SK-N-SH (cell line): ENCODE measurements at regions not wholly inside any gene's neighbourhood (a gene's known extent, or its start where the extent isn't known, plus 50 kb on each side); places are given as distances from the start of the nearest gene placed in this dataset.

Experiments
- CHD2 ChIP-seq: fragments of 150-350 bp; IDR thresholded peaks from 2 replicates; pipeline ENCODE4 v1.6.1; 2018; ENCODE audit warnings: low read length; ENCODE audit not compliant: partially characterized antibody
- JUND ChIP-seq: IDR thresholded peaks from 2 replicates; pipeline ENCODE4 v1.4.0; 2012
- RCOR1 ChIP-seq: fragments of 150-350 bp; IDR thresholded peaks from 2 replicates; pipeline ENCODE4 v1.6.1; 2017; ENCODE audit warnings: antibody characterized with exemption, low read length
- TF ChIP-seq, protein P1 (sequence below): fragments of 200-600 bp; sonication (generic); IDR thresholded peaks from 2 replicates; pipeline ENCODE4 v1.6.1; 2017; ENCODE audit warnings: antibody characterized with exemption, mild to moderate bottlenecking, moderate library complexity
- TF ChIP-seq, protein P2 (sequence below): IDR thresholded peaks from 2 replicates; pipeline ENCODE4 v1.4.0; 2012; ENCODE audit warnings: low read depth, borderline replicate concordance

DNA sequence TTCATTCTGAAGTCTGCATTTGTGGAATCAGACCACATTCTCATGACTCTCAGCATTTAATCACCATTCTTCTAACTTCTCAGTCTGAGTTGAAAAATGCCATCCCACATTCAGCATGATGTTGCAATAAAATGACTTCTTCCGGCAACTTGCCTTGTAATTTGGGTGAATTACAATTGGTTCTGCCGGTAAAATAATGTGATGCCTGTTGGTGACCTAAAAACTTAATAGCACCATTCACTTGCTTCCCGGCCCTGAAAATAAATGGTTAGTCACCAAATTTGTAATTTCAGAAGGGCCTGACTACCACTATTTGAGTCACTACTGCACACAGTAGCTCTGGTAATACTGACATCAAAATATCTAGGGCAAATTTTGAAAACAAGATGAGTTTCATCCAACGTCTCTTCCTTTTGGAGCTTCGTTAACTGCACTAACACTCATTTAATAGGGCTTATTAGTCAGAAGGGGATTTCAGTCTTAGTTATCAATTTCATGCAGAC is 637.1 kb upstream of the CHAC2 start:
- TF ChIP-seq RCOR1 (no peak), JUND (no peak), CHD2 (no peak)
- TF ChIP-seq, protein P1, sequence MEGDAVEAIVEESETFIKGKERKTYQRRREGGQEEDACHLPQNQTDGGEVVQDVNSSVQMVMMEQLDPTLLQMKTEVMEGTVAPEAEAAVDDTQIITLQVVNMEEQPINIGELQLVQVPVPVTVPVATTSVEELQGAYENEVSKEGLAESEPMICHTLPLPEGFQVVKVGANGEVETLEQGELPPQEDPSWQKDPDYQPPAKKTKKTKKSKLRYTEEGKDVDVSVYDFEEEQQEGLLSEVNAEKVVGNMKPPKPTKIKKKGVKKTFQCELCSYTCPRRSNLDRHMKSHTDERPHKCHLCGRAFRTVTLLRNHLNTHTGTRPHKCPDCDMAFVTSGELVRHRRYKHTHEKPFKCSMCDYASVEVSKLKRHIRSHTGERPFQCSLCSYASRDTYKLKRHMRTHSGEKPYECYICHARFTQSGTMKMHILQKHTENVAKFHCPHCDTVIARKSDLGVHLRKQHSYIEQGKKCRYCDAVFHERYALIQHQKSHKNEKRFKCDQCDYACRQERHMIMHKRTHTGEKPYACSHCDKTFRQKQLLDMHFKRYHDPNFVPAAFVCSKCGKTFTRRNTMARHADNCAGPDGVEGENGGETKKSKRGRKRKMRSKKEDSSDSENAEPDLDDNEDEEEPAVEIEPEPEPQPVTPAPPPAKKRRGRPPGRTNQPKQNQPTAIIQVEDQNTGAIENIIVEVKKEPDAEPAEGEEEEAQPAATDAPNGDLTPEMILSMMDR = no peak
- TF ChIP-seq, protein P2, sequence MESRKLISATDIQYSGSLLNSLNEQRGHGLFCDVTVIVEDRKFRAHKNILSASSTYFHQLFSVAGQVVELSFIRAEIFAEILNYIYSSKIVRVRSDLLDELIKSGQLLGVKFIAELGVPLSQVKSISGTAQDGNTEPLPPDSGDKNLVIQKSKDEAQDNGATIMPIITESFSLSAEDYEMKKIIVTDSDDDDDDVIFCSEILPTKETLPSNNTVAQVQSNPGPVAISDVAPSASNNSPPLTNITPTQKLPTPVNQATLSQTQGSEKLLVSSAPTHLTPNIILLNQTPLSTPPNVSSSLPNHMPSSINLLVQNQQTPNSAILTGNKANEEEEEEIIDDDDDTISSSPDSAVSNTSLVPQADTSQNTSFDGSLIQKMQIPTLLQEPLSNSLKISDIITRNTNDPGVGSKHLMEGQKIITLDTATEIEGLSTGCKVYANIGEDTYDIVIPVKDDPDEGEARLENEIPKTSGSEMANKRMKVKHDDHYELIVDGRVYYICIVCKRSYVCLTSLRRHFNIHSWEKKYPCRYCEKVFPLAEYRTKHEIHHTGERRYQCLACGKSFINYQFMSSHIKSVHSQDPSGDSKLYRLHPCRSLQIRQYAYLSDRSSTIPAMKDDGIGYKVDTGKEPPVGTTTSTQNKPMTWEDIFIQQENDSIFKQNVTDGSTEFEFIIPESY = no peak
